LNCAP (cell line): ENCODE measurements at regions not wholly inside any gene's neighbourhood (a gene's known extent, or its start where the extent isn't known, plus 50 kb on each side); places are given as distances from the start of the nearest gene placed in this dataset.

ENCODE experiments used
- CTCF ChIP-seq: fragments of 450-650 bp; IDR thresholded peaks from 2 replicates; pipeline ENCODE4 v1.5.1; 2017; ENCODE audit warnings: mild to moderate bottlenecking

GRCh38 chr15:25051399-25052154 lies 96.8 kb downstream of the SNRPN start:
- no peak for TF ChIP-seq CTCF

- no peak for TF ChIP-seq CTCF
Observed at GRCh38 chr15:25052191-25052999, 97.6 kb downstream of the SNRPN start.

- no peak for TF ChIP-seq CTCF
Observed at GRCh38 chr15:25053000-25053815, 98.4 kb downstream of the SNRPN start.

GRCh38 chr15:25054329-25054728 lies 99.5 kb downstream of the SNRPN start:
- TF ChIP-seq CTCF, result no peak

GRCh38 chr15:25054943-25055342 lies 100.2 kb downstream of the SNRPN start:
- no peak for TF ChIP-seq CTCF

- TF ChIP-seq CTCF, result no peak
Observed at GRCh38 chr15:25055356-25056068, 100.7 kb downstream of the SNRPN start.
